ENCODE measurements at regions not wholly inside any gene's neighbourhood (a gene's known extent, or its start where the extent isn't known, plus 50 kb on each side); places are given as distances from the start of the nearest gene placed in this dataset.

DNA sequence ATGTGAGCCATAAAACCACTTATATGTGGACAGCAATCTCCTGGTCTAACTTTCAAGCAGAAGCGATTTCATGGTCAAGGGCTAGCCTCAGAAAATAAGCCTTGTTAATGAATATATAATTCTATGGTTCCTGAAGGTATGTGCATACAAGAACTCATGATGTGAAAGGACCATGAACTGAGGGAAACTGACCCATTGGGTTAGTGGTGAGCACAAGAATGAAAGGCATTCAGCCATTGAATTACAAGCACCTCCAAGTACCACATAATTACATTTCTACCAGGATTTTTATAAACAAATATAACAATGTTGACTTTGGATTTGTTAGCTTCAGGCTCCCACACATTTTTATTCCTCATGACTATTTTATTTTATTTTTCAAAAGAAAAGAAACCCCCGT lies 459.0 kb downstream of the TLE4 start:
- Mint-ChIP-seq H3K36me3 (ENCODE audit: insufficient read depth) (no peaks in the 10 kb centered on the region), H3K27ac (ENCODE audit: low read depth) (no peak overlapping the region), H3K4me3 (no peak overlapping the region), H3K27me3 (no peaks in the 10 kb centered on the region), H3K9me3 (peaks cover 7% of the 10 kb centered on the region), H3K4me1 (no peaks in the 10 kb centered on the region)
- DNase-seq (ENCODE audit: low spot score in 2 of 2) (no peak), ATAC-seq (replicated peaks; ENCODE audit: extremely low read depth, poor library complexity, severe bottlenecking) (no peak)

DNA sequence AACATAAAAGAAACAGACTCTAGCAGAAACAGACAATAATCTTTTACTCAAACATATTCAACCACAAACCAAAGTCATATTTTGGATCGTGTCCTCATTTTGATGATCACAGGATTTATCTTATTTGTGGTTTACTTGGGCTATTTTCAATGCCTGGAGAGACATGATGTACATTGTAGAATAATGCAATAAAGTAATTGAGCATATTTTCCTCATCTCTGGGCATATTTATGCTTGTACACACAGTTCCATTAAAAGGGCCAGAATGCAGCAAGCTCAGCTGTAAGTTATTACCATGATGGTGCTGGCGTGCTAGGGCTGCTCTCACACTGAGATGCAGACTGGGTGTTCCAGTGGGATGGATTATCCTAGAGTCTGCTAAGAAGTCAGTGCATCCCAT lies 456.7 kb downstream of the TLE4 start:
- Mint-ChIP-seq H3K27me3 (no peaks in the 10 kb centered on the region), H3K4me1 (no peaks in the 10 kb centered on the region), H3K27ac (ENCODE audit: low read depth) (no peak overlapping the region), H3K9me3 (peaks cover 6% of the 10 kb centered on the region), H3K4me3 (no peak overlapping the region), H3K36me3 (ENCODE audit: insufficient read depth) (no peaks in the 10 kb centered on the region)
- ATAC-seq (replicated peaks; ENCODE audit: extremely low read depth, poor library complexity, severe bottlenecking) (no peak), DNase-seq (ENCODE audit: low spot score in 2 of 2) (no peak)

DNA sequence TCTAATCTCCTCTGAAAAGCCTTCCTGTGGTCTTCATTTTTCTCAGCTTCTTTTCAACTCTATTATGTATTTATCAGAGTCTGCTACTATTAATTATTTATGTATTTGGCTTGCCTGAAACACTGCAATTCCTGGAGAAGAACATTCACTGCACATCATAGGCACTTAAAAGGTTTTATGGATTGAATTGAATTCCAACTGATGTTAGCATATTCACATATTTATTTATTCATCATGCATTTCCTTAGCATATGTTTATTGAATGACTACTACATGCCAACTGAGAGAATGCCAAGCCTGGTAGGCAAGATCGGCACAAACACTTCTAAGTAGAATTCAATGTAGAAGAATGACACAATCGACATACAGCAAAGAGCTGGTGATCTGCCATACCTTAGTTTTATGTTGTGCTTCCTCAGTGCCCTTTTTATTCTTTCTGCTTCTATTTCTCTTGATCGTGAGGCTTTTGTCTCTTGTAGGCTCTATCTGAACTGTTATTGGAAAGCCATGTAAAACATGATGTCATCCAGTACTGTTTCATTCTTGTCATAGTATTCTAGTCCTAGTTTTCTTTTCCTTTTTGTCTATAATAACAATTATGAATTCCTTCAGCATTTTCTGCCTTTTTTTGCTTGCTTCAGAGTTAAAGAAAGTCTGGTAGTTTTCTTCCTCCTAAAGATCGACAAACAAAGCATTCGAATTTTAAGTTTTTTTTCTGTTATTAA lies 454.2 kb downstream of the TLE4 start:
- H3K27ac Mint-ChIP-seq (ENCODE audit: low read depth), result no peak overlapping the region
- no peak for ATAC-seq (replicated peaks; ENCODE audit: extremely low read depth, poor library complexity, severe bottlenecking)
- H3K27me3 Mint-ChIP-seq, result no peaks in the 10 kb centered on the region
- no peaks in the 10 kb centered on the region for H3K9me3 Mint-ChIP-seq
- H3K4me1 Mint-ChIP-seq, result no peaks in the 10 kb centered on the region
- no peak for DNase-seq (ENCODE audit: low spot score in 2 of 2)
- H3K4me3 Mint-ChIP-seq, result no peak overlapping the region
- H3K36me3 Mint-ChIP-seq (ENCODE audit: insufficient read depth), result no peaks in the 10 kb centered on the region

DNA sequence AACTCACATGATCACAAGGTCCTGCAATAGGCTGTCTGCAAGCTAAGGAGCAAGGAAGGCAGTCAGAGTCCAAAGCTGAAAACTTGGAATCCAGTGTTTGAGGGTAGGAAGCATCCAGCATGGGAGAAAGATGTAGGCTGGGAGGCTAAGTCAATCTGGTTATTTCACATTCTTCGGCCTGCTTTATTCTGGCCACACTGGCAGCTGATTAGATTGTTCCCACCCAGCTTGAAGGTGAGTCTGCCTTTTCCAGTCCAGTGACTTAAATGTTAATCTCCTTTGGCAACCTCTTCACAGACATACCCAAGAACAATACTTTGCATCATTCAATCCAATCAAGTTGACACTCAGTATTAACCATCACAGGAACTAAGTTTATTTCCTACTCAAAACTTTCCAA lies 453.4 kb downstream of the TLE4 start:
- H3K36me3 Mint-ChIP-seq (ENCODE audit: insufficient read depth), result no peaks in the 10 kb centered on the region
- H3K4me1 Mint-ChIP-seq, result no peaks in the 10 kb centered on the region
- no peak for ATAC-seq (replicated peaks; ENCODE audit: extremely low read depth, poor library complexity, severe bottlenecking)
- H3K9me3 Mint-ChIP-seq, result no peaks in the 10 kb centered on the region
- no peak overlapping the region for H3K27ac Mint-ChIP-seq (ENCODE audit: low read depth)
- H3K27me3 Mint-ChIP-seq, result no peaks in the 10 kb centered on the region
- no peak overlapping the region for H3K4me3 Mint-ChIP-seq
- no peak for DNase-seq (ENCODE audit: low spot score in 2 of 2)

- H3K4me1 Mint-ChIP-seq, result no peaks in the 10 kb centered on the region
- peaks cover 2% of the 10 kb centered on the region for H3K27me3 Mint-ChIP-seq
- no peaks in the 10 kb centered on the region for H3K9me3 Mint-ChIP-seq
- no peak overlapping the region for H3K27ac Mint-ChIP-seq (ENCODE audit: low read depth)
- no peak for DNase-seq (ENCODE audit: low spot score in 2 of 2)
- H3K4me3 Mint-ChIP-seq, result no peak overlapping the region
- no peaks in the 10 kb centered on the region for H3K36me3 Mint-ChIP-seq (ENCODE audit: insufficient read depth)
- no peak for ATAC-seq (replicated peaks; ENCODE audit: extremely low read depth, poor library complexity, severe bottlenecking)
Observed at GRCh38 chr9:80020530-80020929, 448.8 kb downstream of the TLE4 start.

- no peaks in the 10 kb centered on the region for H3K4me1 Mint-ChIP-seq
- no peak overlapping the region for H3K27ac Mint-ChIP-seq (ENCODE audit: low read depth)
- no peak for ATAC-seq (replicated peaks; ENCODE audit: extremely low read depth, poor library complexity, severe bottlenecking)
- no peak overlapping the region for H3K4me3 Mint-ChIP-seq
- H3K36me3 Mint-ChIP-seq (ENCODE audit: insufficient read depth), result no peaks in the 10 kb centered on the region
- DNase-seq (ENCODE audit: low spot score in 2 of 2), result no peak
- no peaks in the 10 kb centered on the region for H3K9me3 Mint-ChIP-seq
- H3K27me3 Mint-ChIP-seq, result peaks cover 7% of the 10 kb centered on the region
Observed at GRCh38 chr9:80020056-80020455, 448.3 kb downstream of the TLE4 start.

- H3K9me3 Mint-ChIP-seq, result peaks cover 12% of the 10 kb centered on the region
- ATAC-seq (replicated peaks; ENCODE audit: extremely low read depth, poor library complexity, severe bottlenecking) (no peak), DNase-seq (ENCODE audit: low spot score in 2 of 2) (no peak)
- H3K4me3 Mint-ChIP-seq, result no peak overlapping the region
- H3K27me3 Mint-ChIP-seq, result peaks cover 45% of the 10 kb centered on the region
- H3K36me3 Mint-ChIP-seq (ENCODE audit: insufficient read depth), result no peaks in the 10 kb centered on the region
- H3K27ac Mint-ChIP-seq (ENCODE audit: low read depth), result no peak overlapping the region
- H3K4me1 Mint-ChIP-seq, result no peaks in the 10 kb centered on the region
Observed at GRCh38 chr9:80013891-80014290, 442.1 kb downstream of the TLE4 start.

- Mint-ChIP-seq H3K9me3 (peaks cover 12% of the 10 kb centered on the region), H3K4me1 (no peaks in the 10 kb centered on the region), H3K4me3 (no peak overlapping the region), H3K27me3 (peaks cover 45% of the 10 kb centered on the region), H3K27ac (ENCODE audit: low read depth) (no peak overlapping the region), H3K36me3 (ENCODE audit: insufficient read depth) (no peaks in the 10 kb centered on the region)
- ATAC-seq (replicated peaks; ENCODE audit: extremely low read depth, poor library complexity, severe bottlenecking), result no peak
- DNase-seq (ENCODE audit: low spot score in 2 of 2), result no peak
Observed at GRCh38 chr9:80012557-80013330, 441.0 kb downstream of the TLE4 start.

DNA sequence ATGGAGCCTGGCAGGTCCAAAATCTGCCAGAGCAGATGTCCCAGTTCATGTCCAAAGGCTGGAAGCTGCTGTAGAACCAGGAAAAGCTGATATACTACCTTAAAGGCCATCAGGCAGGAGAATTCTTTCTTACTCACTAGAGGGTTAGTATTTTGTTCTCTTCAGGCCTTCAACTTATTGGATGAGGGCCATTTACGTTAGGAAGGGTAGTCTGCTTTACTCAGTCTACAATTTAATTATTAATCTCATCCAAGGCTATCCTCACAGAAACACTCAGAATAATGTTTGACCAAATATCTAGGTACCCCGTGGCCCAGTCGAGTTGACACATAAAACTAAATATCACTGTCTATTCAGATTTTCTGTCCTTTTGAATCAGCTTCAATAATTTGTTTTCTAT lies 437.4 kb downstream of the TLE4 start:
- H3K9me3 Mint-ChIP-seq, result peaks cover 12% of the 10 kb centered on the region
- H3K27me3 Mint-ChIP-seq, result peaks cover 31% of the 10 kb centered on the region

DNA sequence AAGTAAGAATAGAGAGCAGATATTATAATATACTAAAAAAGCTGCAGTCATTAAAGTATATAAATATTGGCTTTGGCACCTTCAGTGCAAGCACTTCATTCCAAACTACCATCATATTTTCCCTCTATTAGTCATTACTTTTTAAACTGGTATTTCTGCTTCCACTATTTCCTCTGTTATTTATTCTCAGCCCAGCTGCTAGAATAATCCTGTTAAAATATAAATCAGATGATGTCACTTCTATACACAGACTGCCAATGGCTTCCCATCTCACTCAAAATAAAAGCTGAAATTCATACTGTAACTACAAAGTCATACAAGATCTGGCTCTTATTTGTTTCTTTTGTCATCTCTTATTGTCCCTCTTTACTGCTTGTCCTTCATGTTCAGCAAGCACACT lies 432.9 kb downstream of the TLE4 start:
- peaks cover 11% of the 10 kb centered on the region for H3K27me3 Mint-ChIP-seq
- H3K27ac Mint-ChIP-seq (ENCODE audit: low read depth), result no peak overlapping the region
- H3K4me1 Mint-ChIP-seq, result no peaks in the 10 kb centered on the region
- no peaks in the 10 kb centered on the region for H3K9me3 Mint-ChIP-seq
- ATAC-seq (replicated peaks; ENCODE audit: extremely low read depth, poor library complexity, severe bottlenecking) (no peak), DNase-seq (ENCODE audit: low spot score in 2 of 2) (no peak)
- no peak overlapping the region for H3K4me3 Mint-ChIP-seq
- H3K36me3 Mint-ChIP-seq (ENCODE audit: insufficient read depth), result no peaks in the 10 kb centered on the region

More for the DNA sequence above, 437.4 kb downstream of the TLE4 start:
- Mint-ChIP-seq H3K4me3 (no peak overlapping the region), H3K27ac (ENCODE audit: low read depth) (no peak overlapping the region), H3K4me1 (no peaks in the 10 kb centered on the region), H3K36me3 (ENCODE audit: insufficient read depth) (no peaks in the 10 kb centered on the region)
- ATAC-seq (replicated peaks; ENCODE audit: extremely low read depth, poor library complexity, severe bottlenecking) (no peak), DNase-seq (ENCODE audit: low spot score in 2 of 2) (no peak)

DNA sequence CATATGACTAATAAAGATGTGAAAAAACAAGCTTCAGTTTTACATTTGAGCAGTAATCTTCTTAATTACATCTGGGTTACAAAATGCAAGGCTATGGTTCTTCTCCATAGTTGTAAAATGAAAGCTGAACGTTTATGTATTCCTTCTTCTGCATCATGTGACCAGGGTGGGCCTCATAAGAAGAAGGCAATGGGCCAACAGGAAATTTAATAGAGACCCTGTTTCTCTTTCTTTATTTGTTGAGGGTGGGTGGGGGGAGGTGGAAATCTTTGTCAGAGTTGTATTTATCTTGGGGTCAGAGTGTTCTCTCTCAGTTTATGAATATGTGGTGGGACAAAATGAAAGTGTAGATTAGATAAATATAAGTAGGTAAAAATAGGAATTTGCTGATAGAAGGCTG lies 418.8 kb downstream of the TLE4 start:
- no peaks in the 10 kb centered on the region for H3K4me1 Mint-ChIP-seq
- no peak overlapping the region for H3K4me3 Mint-ChIP-seq
- H3K27ac Mint-ChIP-seq (ENCODE audit: low read depth), result no peak overlapping the region
- DNase-seq (ENCODE audit: low spot score in 2 of 2), result no peak
- ATAC-seq (replicated peaks; ENCODE audit: extremely low read depth, poor library complexity, severe bottlenecking), result no peak
- H3K36me3 Mint-ChIP-seq (ENCODE audit: insufficient read depth), result no peaks in the 10 kb centered on the region
- no peaks in the 10 kb centered on the region for H3K27me3 Mint-ChIP-seq
- no peaks in the 10 kb centered on the region for H3K9me3 Mint-ChIP-seq

- no peaks in the 10 kb centered on the region for H3K36me3 Mint-ChIP-seq (ENCODE audit: insufficient read depth)
- no peaks in the 10 kb centered on the region for H3K27me3 Mint-ChIP-seq
Observed at GRCh38 chr9:79989079-79989478, 417.3 kb downstream of the TLE4 start.

DNA sequence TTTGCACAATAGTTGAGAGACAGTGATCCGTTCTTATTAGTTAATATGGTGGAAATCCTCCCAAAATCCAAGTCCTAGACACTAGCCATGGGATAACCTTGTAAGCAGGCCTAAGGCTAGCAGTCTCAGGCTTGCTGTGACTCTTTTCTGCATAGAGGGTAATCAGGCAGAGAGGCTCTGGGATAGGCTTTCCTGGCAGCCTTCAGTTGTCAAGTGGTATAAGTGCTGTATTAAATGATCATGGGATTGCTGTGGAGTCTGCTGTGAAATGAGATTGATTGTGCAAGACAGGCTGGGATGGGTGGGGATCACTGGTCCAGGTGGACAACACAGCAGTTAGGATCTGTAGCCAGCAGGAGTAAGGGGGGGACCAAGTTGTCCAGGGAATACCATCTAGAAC lies 416.4 kb downstream of the TLE4 start:
- Mint-ChIP-seq H3K9me3 (no peaks in the 10 kb centered on the region), H3K27ac (ENCODE audit: low read depth) (no peak overlapping the region), H3K4me1 (no peaks in the 10 kb centered on the region), H3K27me3 (no peaks in the 10 kb centered on the region), H3K36me3 (ENCODE audit: insufficient read depth) (no peaks in the 10 kb centered on the region), H3K4me3 (no peak overlapping the region)
- ATAC-seq (replicated peaks; ENCODE audit: extremely low read depth, poor library complexity, severe bottlenecking) (no peak), DNase-seq (ENCODE audit: low spot score in 2 of 2) (no peak)

More at GRCh38 chr9:79989079-79989478, 417.3 kb downstream of the TLE4 start:
- Mint-ChIP-seq H3K4me3 (no peak overlapping the region), H3K4me1 (no peaks in the 10 kb centered on the region), H3K9me3 (no peaks in the 10 kb centered on the region), H3K27ac (ENCODE audit: low read depth) (no peak overlapping the region)
- DNase-seq (ENCODE audit: low spot score in 2 of 2) (no peak), ATAC-seq (replicated peaks; ENCODE audit: extremely low read depth, poor library complexity, severe bottlenecking) (no peak)

Measured in central memory CD8-positive, alpha-beta T cell (primary cell).